Hematopoietic multipotent progenitor cell treated with erythropoietin and hydrocortisone succinate and interleukin-3 and kit ligand, for 6 days (in vitro differentiated cells): ENCODE measurements at regions not wholly inside any gene's neighbourhood (a gene's known extent, or its start where the extent isn't known, plus 50 kb on each side); places are given as distances from the start of the nearest gene placed in this dataset.
"Not testable (repeated sequence)": the region's sequence is repeated elsewhere in the genome, so short reads cannot be mapped to it uniquely, and the experiment has no call there.

Experiments used
- DNase-seq: peaks from one replicate; pipeline ENCODE4 v3.0.0-alpha.2; 2015

GRCh38 chr22:10526079-10526478, 5001.9 kb upstream of the OR11H1 start:
- not testable (repeated sequence) for DNase-seq

GRCh38 chr22:10531141-10531540, 4996.9 kb upstream of the OR11H1 start:
- DNase-seq: not testable (repeated sequence)

DNA sequence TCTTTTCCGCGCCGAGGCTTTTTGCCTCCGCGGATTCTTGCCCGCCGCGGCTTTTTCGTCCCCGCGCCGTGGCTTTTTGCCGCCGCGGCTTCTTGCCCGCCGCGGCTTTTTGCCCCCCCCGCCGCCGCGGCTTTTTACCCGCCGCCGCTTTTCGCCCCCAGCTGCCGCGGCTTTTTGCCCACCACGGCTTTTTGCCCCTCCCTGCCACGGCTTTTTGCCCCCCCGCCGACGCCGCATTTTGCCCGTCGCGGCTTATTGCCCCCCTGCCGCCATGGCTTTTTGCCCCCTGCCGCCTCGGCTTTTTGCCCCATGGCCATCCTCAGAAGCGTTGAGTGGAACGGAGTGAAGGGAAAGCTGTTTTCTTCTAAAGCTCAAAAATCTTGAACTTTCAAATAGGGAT, 4955.5 kb upstream of the OR11H1 start:
- not testable (repeated sequence) for DNase-seq

DNA sequence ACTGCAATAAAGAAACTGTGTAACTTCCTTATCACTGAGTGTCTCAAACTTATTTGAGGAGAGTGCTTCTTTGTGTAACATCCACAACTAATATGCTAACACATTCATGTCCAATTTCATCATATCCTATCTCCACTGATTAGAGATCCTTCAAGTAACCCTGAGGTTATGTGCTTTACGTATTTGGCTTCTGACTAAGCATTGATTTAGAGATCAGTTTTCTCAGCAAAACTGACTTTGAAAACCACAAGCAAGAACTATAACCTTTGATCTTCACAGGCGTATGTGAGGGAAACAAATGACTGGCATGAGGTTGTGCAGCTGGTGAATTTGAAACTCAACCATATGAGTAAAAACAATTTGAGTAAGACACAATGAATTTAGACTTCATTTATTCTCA, 4926.9 kb upstream of the OR11H1 start:
- DNase-seq: not testable (repeated sequence)

DNA sequence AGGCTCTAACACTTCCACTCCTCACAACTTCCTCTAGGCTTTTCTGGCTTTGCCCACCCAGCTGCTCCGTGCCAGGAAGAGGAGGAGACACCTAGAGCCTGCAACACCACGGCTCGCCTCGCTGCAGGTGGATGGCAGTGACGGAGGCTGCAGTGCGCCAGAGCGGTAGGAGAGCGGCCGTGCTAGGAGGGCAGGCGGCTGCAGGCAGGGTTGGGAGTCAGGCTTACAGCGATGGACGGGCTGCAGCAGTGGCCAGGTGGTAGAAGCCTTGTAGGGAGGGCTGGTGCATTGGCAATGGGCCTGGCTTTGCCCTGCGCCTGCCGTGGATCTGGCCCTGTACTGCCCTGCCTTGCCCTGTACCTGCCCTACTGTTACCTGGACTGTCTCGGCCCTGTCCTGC, 4896.0 kb upstream of the OR11H1 start:
- not testable (repeated sequence) for DNase-seq

GRCh38 chr22:10635341-10635740, 4892.7 kb upstream of the OR11H1 start:
- not testable (repeated sequence) for DNase-seq

GRCh38 chr22:10662818-10663217, 4865.2 kb upstream of the OR11H1 start:
- DNase-seq: not testable (repeated sequence)

- peak; percentile 1 for DNase-seq
Observed at GRCh38 chr22:10673065-10673464, 4854.9 kb upstream of the OR11H1 start.

GRCh38 chr22:10678720-10679119, 4849.3 kb upstream of the OR11H1 start:
- DNase-seq: not testable (repeated sequence)

DNA sequence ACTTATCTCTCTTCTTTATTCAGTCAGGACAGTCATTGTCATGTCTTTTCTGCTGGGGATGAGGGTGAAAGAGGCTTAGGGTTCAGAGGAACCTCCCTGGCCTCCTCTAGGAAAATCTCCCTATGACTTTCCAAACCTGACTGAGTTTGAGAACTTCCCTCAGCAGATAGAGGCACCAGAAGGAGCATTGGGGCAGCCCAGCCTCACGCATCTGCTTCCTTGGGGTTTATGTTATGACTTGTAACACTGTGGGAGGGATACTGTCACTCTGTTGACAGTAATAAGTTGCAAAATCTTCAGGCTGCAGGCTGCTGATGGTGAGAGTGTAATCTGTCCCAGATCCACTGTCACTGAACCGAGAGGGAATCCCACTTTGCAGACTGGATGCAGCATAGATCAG, 4842.6 kb upstream of the OR11H1 start:
- not testable (repeated sequence) for DNase-seq

- not testable (repeated sequence) for DNase-seq
Observed at GRCh38 chr22:10687256-10687655, 4840.7 kb upstream of the OR11H1 start.

GRCh38 chr22:10698836-10699235, 4829.2 kb upstream of the OR11H1 start:
- DNase-seq: not testable (repeated sequence)

- not testable (repeated sequence) for DNase-seq
Observed at GRCh38 chr22:10699301-10700097, 4828.5 kb upstream of the OR11H1 start.

DNA sequence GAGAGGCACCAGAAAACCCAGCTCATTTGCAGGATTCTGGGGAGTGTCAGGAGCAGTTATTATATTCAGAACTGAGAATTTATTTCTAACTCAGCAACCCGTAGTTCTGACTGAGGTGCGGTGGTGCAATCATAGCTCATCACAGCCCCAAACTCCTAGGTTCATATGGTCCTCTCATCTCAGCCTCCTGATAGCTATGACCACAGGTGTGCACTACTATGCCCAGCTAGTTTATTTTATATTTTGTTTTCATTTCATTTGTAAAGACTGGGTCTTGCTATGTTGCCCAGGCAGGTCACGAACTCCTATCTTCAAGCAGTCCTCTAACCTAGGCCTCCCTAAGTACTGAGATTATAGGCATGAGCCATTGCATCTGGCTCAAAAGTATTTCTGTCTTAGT, 4819.8 kb upstream of the OR11H1 start:
- DNase-seq: not testable (repeated sequence)

GRCh38 chr22:10710923-10711322, 4817.1 kb upstream of the OR11H1 start:
- DNase-seq: not testable (repeated sequence)

GRCh38 chr22:10722804-10723203, 4805.2 kb upstream of the OR11H1 start:
- DNase-seq: not testable (repeated sequence)

GRCh38 chr22:10723966-10724365, 4804.0 kb upstream of the OR11H1 start:
- DNase-seq: not testable (repeated sequence)

DNA sequence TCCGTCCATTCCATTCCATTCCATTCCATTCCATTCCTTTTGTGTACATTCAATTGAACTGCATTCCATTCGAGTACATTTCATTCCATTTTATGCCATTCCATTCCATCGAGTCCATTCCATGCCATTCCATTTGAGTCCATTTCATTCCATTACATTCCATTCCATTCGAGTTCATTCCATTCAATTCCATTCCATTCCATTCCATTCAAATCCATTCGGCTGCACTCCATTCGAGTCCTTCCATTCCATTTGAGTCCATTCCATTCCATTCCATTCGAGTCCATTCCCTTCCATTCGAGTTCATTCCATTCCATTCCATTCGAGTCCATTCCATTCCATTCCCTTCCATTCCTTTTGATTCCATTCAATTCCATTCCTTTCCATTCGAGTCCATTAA, 4800.6 kb upstream of the OR11H1 start:
- no peak for DNase-seq

DNA sequence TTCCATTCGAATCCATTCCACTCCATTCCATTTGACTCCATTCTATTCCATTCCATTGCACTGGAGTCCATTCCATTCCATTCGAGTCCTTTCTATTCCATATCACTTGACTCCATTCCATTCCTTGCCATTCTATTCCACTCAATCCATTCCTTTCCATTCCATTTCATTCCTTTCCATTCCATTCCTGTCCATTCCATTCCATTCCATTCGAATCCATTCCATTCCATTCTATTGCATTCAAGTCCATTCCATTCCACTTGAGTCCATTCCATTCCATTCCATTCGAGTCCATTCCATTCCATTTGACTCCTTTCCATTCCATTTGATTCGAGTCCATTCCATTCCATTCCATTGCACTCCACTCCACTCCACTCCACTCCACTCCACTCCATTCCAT, 4798.0 kb upstream of the OR11H1 start:
- not testable (repeated sequence) for DNase-seq

DNA sequence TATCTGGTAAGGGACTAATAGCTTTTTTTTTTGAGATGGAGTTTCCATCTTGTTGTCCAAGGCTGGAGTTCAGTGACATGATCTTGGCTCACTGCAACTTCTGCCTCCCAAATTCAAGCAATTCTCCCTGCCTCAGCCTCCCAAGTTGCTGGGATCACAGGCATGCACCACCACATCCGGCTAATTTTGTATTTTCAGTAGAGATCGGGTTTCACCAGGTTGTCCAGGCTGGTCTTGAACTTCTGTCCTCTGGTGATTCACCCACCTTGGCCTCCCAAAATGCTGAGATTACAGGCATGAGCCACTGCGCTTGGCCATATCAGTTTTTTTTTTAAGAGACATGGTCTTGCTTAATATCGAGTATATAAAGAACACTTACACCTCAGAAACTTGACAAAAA, 4797.3 kb upstream of the OR11H1 start:
- not testable (repeated sequence) for DNase-seq

DNA sequence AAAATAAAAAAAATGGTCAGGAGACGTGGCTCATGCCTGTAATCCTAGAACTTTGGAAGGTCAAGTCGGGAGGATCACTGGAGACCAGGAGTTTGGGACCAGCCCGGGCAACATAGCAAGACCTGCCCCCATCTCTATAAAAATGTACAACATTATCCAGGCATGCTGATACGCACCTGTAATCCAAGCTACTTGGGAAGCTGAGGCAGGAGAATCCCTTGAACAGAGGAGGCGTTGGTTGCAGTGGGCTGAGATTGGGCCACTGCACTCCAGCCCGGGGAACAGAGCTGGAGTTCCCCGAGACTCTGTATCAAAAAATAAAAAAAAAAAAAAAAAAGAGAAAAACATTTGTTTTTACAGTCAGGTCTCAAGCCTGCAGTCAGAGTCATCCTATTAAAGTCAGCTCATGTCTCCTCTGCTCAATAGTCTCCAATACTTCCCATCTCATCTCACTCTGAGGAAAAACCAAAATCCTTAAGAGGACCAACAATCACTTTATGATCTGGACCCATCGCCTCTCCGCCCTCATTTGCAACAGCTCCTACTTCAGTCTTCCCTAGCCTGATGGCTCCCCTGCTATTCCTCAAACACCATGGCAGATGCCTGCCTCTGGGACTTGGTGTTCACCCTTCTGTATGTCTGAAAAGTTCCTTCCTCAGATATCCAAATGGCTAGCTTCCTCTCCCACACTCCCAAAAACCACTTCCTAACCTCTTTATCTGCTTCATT, 4796.6 kb upstream of the OR11H1 start:
- DNase-seq: not testable (repeated sequence)

DNA sequence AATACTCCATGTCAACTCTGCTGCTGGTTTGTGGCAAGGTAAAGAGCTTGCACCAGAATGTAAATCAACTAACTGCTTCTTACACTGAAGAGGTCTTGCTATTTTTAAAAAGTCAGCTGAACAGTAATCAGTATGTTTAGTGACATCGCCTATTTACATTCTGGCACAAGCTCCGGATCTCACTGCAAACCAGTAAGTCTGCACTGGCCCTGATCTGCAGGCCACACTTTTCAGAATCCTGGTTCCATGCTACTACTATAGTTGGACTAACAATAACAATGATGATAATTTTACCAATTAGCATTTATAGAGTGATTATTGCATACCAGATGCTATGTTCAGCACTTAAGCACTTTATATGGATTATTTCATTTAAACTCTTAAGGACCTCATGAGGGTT, 4792.9 kb upstream of the OR11H1 start:
- DNase-seq: not testable (repeated sequence)

DNA sequence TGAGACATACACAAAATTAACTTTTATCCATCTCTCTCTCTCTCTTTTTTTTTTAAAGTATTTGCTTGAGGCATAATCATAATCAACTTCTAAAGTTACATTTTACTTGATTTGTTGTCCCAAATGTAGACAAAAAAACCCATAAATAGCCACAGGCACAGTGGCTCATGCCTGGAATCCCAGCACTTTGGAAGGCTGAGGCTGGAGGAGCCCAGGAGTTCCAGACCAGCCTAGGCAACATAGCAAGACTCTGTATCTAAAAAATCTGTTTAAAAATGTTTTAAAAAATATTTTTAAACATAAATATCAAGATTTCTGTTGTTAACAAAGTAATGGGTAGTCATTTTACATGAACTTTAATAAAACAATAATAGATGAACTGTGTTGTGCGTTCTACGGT, 4791.1 kb upstream of the OR11H1 start:
- not testable (repeated sequence) for DNase-seq

- not testable (repeated sequence) for DNase-seq
Observed at GRCh38 chr22:10737931-10738330, 4790.1 kb upstream of the OR11H1 start.
